ENCODE measurements at regions not wholly inside any gene's neighbourhood (a gene's known extent, or its start where the extent isn't known, plus 50 kb on each side); places are given as distances from the start of the nearest gene placed in this dataset.

DNA sequence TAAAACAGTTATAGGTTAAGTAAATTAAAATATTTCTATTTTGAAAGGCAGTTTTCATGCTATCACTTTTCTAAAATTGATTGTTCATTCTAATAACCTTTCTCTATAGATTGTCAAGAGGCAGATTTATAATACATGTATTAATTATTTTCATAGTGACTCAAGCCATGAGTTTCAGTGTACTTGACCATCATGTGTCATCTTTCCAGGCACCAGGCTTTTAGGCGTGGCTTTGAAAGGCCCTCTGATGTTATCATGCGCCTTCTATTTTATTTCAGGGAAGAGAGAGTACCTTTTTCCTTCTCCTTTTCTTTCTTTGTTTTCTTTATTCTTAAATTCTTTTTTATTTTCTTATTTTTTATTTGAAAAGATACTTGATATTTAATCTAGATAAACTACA is 128.3 kb upstream of the ETAA1 start:
- ChIA-PET POLR2A (no interaction called here), CTCF (no interaction called here)
- no peaks in the 10 kb centered on the region for H3K4me1 ChIP-seq (ENCODE audit: control insufficient read depth, insufficient read depth, low read length)
- TF ChIP-seq MYNN (tag by site-specific recombination; IDR thresholded peaks at IDR 0.05; ENCODE audit: borderline replicate concordance) (no peak), GLI4 (tag by site-specific recombination; IDR thresholded peaks at IDR 0.05) (no peak), ZNF670 (tag by site-specific recombination; IDR thresholded peaks at IDR 0.05; ENCODE audit: low read depth) (no peak), ZNF341 (tag by site-specific recombination; IDR thresholded peaks at IDR 0.05; ENCODE audit: low read depth) (no peak), ZSCAN18 (tag by site-specific recombination; IDR thresholded peaks at IDR 0.05) (no peak), ZNF777 (tag by site-specific recombination; IDR thresholded peaks at IDR 0.05; ENCODE audit: borderline replicate concordance) (no peak), ZNF121 (tag by site-specific recombination; IDR thresholded peaks at IDR 0.05) (no peak), ZBTB1 (tag by site-specific recombination; IDR thresholded peaks at IDR 0.05) (no peak), ZBTB26 (tag by site-specific recombination; optimal IDR thresholded peaks at IDR 0.05) (no peak), ZNF18 (tag by site-specific recombination; IDR thresholded peaks at IDR 0.05) (no peak), ZNF391 (tag by site-specific recombination; IDR thresholded peaks at IDR 0.05; ENCODE audit: borderline replicate concordance, low read depth) (no peak), ZEB2 (tag by site-specific recombination; IDR thresholded peaks at IDR 0.05) (no peak), YY1 (tag by site-specific recombination; IDR thresholded peaks at IDR 0.05) (no peak), ZSCAN4 (tag by site-specific recombination; IDR thresholded peaks at IDR 0.05) (no peak), BCL11B (tag by site-specific recombination; IDR thresholded peaks at IDR 0.05; ENCODE audit: low read depth) (no peak), ZNF132 (tag by site-specific recombination; IDR thresholded peaks at IDR 0.05; ENCODE audit: borderline replicate concordance) (no peak)
- TF ChIP-seq, protein P1, sequence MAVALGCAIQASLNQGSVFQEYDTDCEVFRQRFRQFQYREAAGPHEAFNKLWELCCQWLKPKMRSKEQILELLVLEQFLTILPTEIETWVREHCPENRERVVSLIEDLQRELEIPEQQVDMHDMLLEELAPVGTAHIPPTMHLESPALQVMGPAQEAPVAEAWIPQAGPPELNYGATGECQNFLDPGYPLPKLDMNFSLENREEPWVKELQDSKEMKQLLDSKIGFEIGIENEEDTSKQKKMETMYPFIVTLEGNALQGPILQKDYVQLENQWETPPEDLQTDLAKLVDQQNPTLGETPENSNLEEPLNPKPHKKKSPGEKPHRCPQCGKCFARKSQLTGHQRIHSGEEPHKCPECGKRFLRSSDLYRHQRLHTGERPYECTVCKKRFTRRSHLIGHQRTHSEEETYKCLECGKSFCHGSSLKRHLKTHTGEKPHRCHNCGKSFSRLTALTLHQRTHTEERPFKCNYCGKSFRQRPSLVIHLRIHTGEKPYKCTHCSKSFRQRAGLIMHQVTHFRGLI (tag by site-specific recombination; IDR thresholded peaks at IDR 0.05): no peak
- no peaks in the 10 kb centered on the region for H3K9me3 ChIP-seq (ENCODE audit: control insufficient read depth, insufficient read depth, low read depth, low read length)
- H3K27ac ChIP-seq (ENCODE audit: extremely low read depth, low read depth, low read length): no peak overlapping the region
- H3K36me3 ChIP-seq (ENCODE audit: control insufficient read depth in 2 of 2, insufficient read depth in 1 of 2, low read length in 2 of 2): no peaks in the 10 kb centered on the region
- H3K4me3 ChIP-seq (ENCODE audit: low read depth, low read length): no peak overlapping the region

- no peaks in the 10 kb centered on the region for H3K4me1 ChIP-seq (ENCODE audit: control insufficient read depth, insufficient read depth, low read length)
- CTCF ChIA-PET: interaction anchor here (1.1 kb wide), 1 partner anchor 18 kb away, joined by 4 read pairs; no protein-coding TSS in a partner anchor
- no peak overlapping the region for H3K27ac ChIP-seq (ENCODE audit: extremely low read depth, low read depth, low read length)
- POLR2A ChIA-PET: no interaction called here
- no peak overlapping the region for H3K4me3 ChIP-seq (ENCODE audit: low read depth, low read length)
- no peaks in the 10 kb centered on the region for H3K9me3 ChIP-seq (ENCODE audit: control insufficient read depth, insufficient read depth, low read depth, low read length)
- no peaks in the 10 kb centered on the region for H3K36me3 ChIP-seq (ENCODE audit: control insufficient read depth in 2 of 2, insufficient read depth in 1 of 2, low read length in 2 of 2)
- TF ChIP-seq ZNF664 (tag by site-specific recombination; IDR thresholded peaks at IDR 0.05) (no peak), ZNF701 (tag by site-specific recombination; IDR thresholded peaks at IDR 0.05) (no peak), REST (tag by site-specific recombination; IDR thresholded peaks at IDR 0.05) (no peak)
- TF ChIP-seq, protein P2, sequence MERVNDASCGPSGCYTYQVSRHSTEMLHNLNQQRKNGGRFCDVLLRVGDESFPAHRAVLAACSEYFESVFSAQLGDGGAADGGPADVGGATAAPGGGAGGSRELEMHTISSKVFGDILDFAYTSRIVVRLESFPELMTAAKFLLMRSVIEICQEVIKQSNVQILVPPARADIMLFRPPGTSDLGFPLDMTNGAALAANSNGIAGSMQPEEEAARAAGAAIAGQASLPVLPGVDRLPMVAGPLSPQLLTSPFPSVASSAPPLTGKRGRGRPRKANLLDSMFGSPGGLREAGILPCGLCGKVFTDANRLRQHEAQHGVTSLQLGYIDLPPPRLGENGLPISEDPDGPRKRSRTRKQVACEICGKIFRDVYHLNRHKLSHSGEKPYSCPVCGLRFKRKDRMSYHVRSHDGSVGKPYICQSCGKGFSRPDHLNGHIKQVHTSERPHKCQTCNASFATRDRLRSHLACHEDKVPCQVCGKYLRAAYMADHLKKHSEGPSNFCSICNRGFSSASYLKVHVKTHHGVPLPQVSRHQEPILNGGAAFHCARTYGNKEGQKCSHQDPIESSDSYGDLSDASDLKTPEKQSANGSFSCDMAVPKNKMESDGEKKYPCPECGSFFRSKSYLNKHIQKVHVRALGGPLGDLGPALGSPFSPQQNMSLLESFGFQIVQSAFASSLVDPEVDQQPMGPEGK (tag by site-specific recombination; IDR thresholded peaks at IDR 0.05): no peak
Observed at GRCh38 chr2:67272195-67272594, 124.9 kb upstream of the ETAA1 start.
